IMR-90 (cell line): ENCODE measurements at regions not wholly inside any gene's neighbourhood (a gene's known extent, or its start where the extent isn't known, plus 50 kb on each side); places are given as distances from the start of the nearest gene placed in this dataset.

Experiments used
- USF2 ChIP-seq: fragments of 150-350 bp; IDR thresholded peaks from 2 replicates; pipeline ENCODE4 v1.6.1; 2017; ENCODE audit warnings: mild to moderate bottlenecking, antibody characterized with exemption, low read length, low read depth
- TF ChIP-seq, protein P1 (sequence below): conservative IDR thresholded peaks from 2 replicates; pipeline ENCODE4 v1.5.1; 2012; ENCODE audit warnings: mild to moderate bottlenecking, low read depth, low read length, improper control_type of control experiment

DNA sequence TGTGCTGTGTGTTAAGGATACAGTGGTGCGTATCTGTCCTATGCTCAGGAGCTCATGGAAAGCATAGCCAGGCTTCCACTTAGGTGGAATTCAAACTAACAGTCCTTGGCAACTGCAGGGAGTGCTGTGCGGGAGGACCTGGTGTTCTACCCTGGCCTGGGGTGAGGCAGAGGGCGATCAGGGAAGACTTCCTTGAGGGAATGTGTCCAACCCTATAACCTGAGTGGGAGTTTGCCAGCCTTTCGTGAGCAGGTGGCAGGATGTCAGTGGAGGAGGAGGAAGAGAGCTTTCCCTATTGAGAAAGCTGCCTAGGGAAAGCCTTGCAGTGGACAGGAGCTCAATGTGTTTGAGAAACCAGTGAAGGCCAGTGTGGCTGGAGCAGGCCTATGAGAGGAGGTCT, 271.1 kb upstream of the C2CD4B start:
- TF ChIP-seq, protein P1, sequence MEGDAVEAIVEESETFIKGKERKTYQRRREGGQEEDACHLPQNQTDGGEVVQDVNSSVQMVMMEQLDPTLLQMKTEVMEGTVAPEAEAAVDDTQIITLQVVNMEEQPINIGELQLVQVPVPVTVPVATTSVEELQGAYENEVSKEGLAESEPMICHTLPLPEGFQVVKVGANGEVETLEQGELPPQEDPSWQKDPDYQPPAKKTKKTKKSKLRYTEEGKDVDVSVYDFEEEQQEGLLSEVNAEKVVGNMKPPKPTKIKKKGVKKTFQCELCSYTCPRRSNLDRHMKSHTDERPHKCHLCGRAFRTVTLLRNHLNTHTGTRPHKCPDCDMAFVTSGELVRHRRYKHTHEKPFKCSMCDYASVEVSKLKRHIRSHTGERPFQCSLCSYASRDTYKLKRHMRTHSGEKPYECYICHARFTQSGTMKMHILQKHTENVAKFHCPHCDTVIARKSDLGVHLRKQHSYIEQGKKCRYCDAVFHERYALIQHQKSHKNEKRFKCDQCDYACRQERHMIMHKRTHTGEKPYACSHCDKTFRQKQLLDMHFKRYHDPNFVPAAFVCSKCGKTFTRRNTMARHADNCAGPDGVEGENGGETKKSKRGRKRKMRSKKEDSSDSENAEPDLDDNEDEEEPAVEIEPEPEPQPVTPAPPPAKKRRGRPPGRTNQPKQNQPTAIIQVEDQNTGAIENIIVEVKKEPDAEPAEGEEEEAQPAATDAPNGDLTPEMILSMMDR, result no peak
- no peak for TF ChIP-seq USF2
